ENCODE measurements at regions not wholly inside any gene's neighbourhood (a gene's known extent, or its start where the extent isn't known, plus 50 kb on each side); places are given as distances from the start of the nearest gene placed in this dataset.

DNA sequence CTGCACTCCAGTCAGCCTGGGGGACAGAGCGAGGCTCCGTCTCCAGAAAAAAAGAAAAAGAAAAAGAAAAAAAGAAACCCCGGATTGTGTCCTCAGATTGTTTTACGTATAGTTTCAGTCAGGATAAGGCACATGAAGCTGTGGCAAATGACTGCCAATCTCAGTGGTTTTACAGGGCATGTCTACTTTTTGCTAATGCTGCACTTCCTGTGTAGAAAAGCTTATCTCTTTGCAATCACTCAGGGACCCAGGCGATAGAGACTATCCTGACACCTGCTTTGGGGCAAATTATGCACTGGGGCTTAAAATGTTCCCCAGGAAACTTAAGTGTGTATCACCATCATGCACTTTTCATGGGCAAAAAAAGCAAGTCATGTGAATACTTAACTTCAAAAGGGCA lies 103.7 kb upstream of the MEIS1 start:
- TF ChIP-seq, protein P1, sequence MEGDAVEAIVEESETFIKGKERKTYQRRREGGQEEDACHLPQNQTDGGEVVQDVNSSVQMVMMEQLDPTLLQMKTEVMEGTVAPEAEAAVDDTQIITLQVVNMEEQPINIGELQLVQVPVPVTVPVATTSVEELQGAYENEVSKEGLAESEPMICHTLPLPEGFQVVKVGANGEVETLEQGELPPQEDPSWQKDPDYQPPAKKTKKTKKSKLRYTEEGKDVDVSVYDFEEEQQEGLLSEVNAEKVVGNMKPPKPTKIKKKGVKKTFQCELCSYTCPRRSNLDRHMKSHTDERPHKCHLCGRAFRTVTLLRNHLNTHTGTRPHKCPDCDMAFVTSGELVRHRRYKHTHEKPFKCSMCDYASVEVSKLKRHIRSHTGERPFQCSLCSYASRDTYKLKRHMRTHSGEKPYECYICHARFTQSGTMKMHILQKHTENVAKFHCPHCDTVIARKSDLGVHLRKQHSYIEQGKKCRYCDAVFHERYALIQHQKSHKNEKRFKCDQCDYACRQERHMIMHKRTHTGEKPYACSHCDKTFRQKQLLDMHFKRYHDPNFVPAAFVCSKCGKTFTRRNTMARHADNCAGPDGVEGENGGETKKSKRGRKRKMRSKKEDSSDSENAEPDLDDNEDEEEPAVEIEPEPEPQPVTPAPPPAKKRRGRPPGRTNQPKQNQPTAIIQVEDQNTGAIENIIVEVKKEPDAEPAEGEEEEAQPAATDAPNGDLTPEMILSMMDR (IDR thresholded peaks at IDR 0.05; ENCODE audit: control extremely low read depth, extremely low read depth, low read depth, missing control alignments) = no peak
- ChIA-PET CTCF (no interaction called here), POLR2A (no interaction called here)
- DNase-seq (ENCODE audit: extremely low spot score) = no peak

DNA sequence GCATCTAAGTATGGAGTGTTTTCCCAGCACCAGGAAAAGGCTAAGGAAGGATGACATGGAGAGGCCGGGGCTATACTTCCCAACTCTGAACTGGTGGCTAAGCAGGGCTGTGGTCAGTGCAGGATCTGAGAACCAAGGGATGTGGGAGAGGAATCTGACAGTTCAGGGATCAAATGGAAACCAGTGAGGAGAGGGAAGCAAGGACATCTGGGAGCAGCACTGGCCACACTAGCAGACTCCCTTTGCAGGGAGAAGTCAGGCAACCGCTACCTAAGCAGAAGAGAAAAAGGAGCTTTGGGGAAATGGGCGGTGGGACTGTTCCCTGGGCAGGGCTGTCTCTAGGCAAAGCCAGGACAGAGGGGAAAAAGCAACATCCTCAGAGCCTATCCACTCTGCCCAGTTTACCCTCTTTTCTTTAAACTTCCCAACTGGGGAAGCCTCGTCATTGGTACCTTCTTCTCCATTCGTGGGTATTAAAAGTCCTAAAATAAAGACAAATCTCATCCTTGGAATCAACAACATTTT lies 105.8 kb upstream of the MEIS1 start:
- POLR2A ChIA-PET = no interaction called here
- CTCF ChIA-PET = interaction anchor here (1.1 kb wide), 1 partner anchor 52 kb away, joined by 3 read pairs; no protein-coding TSS in a partner anchor
- no peak for DNase-seq (ENCODE audit: extremely low spot score)
- TF ChIP-seq, protein P1 (IDR thresholded peaks at IDR 0.05; ENCODE audit: control extremely low read depth, extremely low read depth, low read depth, missing control alignments) = no peak

DNA sequence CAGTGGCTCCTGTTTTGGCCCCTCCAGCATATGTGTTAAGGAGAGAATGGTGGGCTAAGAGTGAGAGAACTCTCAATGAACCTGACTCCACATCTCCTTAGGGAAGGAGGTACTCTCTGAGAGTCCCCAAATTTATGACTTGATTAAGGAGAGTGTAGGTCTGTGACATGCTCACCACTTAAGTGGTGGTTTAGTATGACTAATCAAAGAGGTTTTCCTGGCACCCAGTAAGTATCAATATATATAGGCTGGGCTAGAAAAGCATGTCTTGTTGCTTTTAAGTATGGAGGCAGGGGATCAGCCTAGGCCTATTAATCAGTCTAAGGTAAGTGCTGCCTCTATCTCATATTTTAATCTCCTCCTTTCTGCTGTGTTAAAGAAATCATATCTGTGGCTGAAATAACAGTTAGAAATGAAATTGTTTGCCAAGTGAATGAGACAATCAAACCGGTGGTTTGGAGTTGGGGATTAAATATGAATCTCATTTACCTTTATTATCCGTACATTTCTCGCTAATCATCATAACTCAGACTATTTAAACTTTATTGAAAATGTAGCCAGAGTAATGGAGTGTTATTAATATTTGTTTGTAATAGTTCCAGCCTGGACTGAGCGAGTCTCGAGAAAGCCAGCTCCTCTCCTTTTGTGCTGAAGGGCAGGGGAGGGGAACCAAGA lies 107.7 kb upstream of the MEIS1 start:
- TF ChIP-seq, protein P1 (IDR thresholded peaks at IDR 0.05; ENCODE audit: control extremely low read depth, extremely low read depth, low read depth, missing control alignments) = no peak
- ChIA-PET POLR2A (no interaction called here), CTCF (no interaction called here)
- no peak for DNase-seq (ENCODE audit: extremely low spot score)

DNA sequence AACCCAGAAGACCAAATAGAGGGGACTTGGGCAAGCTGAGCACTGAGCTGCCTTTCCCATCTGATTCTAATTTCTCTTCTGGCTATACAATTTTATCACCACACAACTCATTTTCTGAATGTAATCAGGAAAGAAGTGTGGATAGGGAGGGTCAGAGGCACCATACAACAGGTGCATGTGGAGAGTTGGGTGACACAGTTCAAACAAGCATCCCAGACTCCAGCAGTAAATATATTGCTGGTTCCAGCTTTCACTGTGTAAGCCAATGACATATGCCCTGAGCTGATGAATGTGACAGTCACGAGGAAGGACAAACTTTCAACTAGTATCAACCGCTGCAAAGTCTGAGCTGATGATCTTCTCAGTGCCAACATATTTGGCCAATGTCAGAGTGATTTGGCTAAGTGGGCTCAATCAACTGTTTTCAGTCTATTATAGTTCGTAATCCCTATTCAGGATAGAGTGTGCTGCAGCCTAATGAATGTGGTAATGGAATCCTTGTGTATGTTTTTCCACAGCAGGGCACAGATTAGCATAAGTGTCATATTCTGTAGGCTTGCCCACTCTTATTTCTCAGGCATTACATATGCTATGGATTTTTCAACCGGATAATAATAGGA lies 109.9 kb upstream of the MEIS1 start:
- POLR2A ChIA-PET = no interaction called here
- TF ChIP-seq, protein P1 (IDR thresholded peaks at IDR 0.05; ENCODE audit: control extremely low read depth, extremely low read depth, low read depth, missing control alignments) = no peak
- DNase-seq (ENCODE audit: extremely low spot score) = no peak
- CTCF ChIA-PET = interaction anchor here (1.8 kb wide), 1 partner anchor 11 kb away, joined by 5 read pairs; no protein-coding TSS in a partner anchor

DNA sequence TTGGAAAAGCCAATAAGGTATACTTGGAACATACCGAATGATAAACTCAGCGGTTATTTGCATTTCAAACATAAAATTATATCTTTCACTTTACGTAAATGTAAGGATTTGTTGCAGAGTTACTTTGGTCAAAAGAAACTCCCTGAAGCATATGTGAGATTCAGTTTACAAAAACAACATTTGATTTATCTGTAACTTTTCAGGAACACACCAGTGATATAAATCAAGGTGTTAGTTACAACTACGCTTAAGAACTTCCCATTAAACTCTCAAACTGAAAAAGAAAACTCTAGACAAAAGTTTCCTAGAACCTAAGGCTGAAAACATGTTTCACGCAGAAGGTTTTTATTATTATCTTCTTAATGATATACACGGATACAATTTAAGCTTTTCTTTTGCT lies 110.6 kb upstream of the MEIS1 start:
- TF ChIP-seq, protein P1 (IDR thresholded peaks at IDR 0.05; ENCODE audit: control extremely low read depth, extremely low read depth, low read depth, missing control alignments) = no peak
- POLR2A ChIA-PET = no interaction called here
- CTCF ChIA-PET = interaction anchor here (1.8 kb wide), 1 partner anchor 12 kb away, joined by 5 read pairs; no protein-coding TSS in a partner anchor
- DNase-seq (ENCODE audit: extremely low spot score) = no peak

DNA sequence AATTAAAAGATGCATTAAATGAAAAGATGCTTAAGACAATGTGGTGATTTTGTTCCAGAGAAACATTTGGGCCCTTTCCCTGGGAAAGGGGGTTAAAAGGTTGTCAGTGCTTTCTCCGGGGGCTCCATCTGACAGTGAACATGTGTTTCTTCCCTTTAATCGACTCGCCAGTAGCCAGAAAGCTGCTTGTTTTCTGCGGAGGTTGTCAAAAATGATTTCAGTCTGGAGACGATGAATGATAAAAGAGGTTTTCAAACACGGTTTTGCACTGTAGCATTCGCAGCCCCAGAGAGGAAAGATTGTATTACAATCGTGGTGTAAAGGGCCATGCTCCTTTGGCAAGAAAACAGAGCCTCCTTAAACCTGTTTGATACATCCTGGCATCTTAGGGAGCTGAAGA lies 111.5 kb upstream of the MEIS1 start:
- ChIA-PET CTCF (interaction anchor here (1.8 kb wide), 1 partner anchor 13 kb away, joined by 5 read pairs; no protein-coding TSS in a partner anchor), POLR2A (no interaction called here)
- DNase-seq (ENCODE audit: extremely low spot score) = no peak
- TF ChIP-seq, protein P1 (IDR thresholded peaks at IDR 0.05; ENCODE audit: control extremely low read depth, extremely low read depth, low read depth, missing control alignments) = no peak

Measured in GM10248 (cell line).